ENCODE measurements at regions not wholly inside any gene's neighbourhood (a gene's known extent, or its start where the extent isn't known, plus 50 kb on each side); places are given as distances from the start of the nearest gene placed in this dataset.

DNA sequence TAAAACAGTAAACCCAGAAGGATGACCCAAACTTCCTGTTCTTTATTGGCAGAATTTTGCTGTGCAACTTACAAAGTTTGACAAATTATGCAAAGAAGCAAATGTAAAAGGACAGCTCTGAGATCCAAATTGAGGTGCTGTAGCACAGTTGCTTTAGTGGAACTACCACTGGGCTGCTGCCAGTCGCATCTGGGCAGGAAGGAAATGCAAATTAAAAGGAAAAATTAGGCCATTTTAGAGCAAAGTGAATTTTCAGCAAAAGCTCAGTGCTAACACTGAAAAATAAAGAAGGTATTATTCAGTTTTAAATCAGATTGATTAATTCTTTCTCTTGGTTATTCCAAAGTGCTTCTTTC lies 104.5 kb downstream of the ZMAT3 start:
- no peak for DNase-seq (ENCODE audit: insufficient read length, low spot score, missing footprints)
- peaks cover 11% of the 10 kb centered on the region for H3K4me1 ChIP-seq (ENCODE audit: insufficient read depth, low read length)
- no peaks in the 10 kb centered on the region for H3K36me3 ChIP-seq (ENCODE audit: insufficient read depth, low read length)
- TF ChIP-seq, protein P1, sequence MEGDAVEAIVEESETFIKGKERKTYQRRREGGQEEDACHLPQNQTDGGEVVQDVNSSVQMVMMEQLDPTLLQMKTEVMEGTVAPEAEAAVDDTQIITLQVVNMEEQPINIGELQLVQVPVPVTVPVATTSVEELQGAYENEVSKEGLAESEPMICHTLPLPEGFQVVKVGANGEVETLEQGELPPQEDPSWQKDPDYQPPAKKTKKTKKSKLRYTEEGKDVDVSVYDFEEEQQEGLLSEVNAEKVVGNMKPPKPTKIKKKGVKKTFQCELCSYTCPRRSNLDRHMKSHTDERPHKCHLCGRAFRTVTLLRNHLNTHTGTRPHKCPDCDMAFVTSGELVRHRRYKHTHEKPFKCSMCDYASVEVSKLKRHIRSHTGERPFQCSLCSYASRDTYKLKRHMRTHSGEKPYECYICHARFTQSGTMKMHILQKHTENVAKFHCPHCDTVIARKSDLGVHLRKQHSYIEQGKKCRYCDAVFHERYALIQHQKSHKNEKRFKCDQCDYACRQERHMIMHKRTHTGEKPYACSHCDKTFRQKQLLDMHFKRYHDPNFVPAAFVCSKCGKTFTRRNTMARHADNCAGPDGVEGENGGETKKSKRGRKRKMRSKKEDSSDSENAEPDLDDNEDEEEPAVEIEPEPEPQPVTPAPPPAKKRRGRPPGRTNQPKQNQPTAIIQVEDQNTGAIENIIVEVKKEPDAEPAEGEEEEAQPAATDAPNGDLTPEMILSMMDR (IDR thresholded peaks at IDR 0.05; ENCODE audit: extremely low read depth, low read depth, low read length), result no peak
- peak overlapping the region; percentile 26 for H2AFZ ChIP-seq (ENCODE audit: low read length)
- H4K20me1 ChIP-seq (ENCODE audit: insufficient read depth, low read length), result no peaks in the 10 kb centered on the region
- no peak overlapping the region for H3K27ac ChIP-seq (ENCODE audit: low read depth, low read length)
- H3K9me3 ChIP-seq (ENCODE audit: low read depth, low read length), result no peaks in the 10 kb centered on the region
- H3K4me3 ChIP-seq (ENCODE audit: insufficient read depth, low read length), result peak overlapping the region; percentile 51
- H3K4me2 ChIP-seq (ENCODE audit: insufficient read depth, low read length), result peak overlapping the region; percentile 78
- no peaks in the 10 kb centered on the region for H3K27me3 ChIP-seq (ENCODE audit: insufficient read depth, low read length)
- H3K79me2 ChIP-seq (ENCODE audit: insufficient read depth, low read length), result no peaks in the 10 kb centered on the region

DNA sequence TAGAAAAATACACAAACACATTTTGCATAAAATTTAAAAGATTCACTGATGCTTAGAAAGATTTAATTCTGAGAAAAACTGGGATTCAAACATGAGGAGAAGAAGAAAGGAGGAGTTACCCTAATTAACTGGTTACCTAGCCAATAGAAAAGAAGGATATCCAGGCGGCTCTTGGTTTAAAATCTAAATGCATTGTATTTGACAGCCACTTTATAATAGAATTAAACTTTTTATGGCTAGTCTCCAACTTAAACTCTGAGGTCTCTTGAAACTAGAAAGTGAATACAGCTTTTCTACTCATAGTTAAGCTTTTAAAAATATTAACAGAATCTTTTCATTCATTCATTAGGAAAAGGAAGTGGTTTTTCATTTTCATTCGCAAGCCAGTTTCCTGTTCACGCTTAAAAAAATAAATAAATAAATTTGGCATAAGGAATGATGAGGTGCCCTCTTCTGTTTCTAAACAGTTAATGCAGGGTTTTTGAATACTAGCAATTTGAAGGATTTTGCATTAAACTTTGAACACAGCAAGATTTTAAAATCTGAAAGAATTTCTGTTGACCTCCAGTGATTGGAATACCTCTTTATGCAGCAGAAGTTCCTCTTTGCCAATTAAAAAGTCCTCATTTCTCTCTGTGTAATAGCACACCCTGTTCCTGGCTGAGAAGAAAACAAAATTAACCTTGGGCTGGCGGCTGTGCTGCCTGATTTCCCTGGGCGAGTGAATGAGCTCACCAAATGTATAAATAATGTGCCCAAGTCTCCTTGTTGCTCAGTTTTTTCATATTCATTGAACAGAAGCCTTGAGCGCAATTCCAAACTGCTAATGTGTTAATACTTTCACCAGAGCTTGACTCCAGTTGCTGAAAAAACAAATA lies 105.1 kb downstream of the ZMAT3 start:
- no peaks in the 10 kb centered on the region for H3K79me2 ChIP-seq (ENCODE audit: insufficient read depth, low read length)
- H3K27me3 ChIP-seq (ENCODE audit: insufficient read depth, low read length), result no peaks in the 10 kb centered on the region
- TF ChIP-seq, protein P1 (IDR thresholded peaks at IDR 0.05; ENCODE audit: extremely low read depth, low read depth, low read length), result peak; percentile 67
- no peak overlapping the region for H3K27ac ChIP-seq (ENCODE audit: low read depth, low read length)
- peak overlapping the region; percentile 78 for H3K4me2 ChIP-seq (ENCODE audit: insufficient read depth, low read length)
- H3K4me3 ChIP-seq (ENCODE audit: insufficient read depth, low read length), result peak overlapping the region; percentile 51
- peak overlapping the region; percentile 26 for H2AFZ ChIP-seq (ENCODE audit: low read length)
- DNase-seq (ENCODE audit: insufficient read length, low spot score, missing footprints), result no peak
- no peaks in the 10 kb centered on the region for H4K20me1 ChIP-seq (ENCODE audit: insufficient read depth, low read length)
- peaks cover 11% of the 10 kb centered on the region for H3K4me1 ChIP-seq (ENCODE audit: insufficient read depth, low read length)
- H3K36me3 ChIP-seq (ENCODE audit: insufficient read depth, low read length), result no peaks in the 10 kb centered on the region
- no peaks in the 10 kb centered on the region for H3K9me3 ChIP-seq (ENCODE audit: low read depth, low read length)

DNA sequence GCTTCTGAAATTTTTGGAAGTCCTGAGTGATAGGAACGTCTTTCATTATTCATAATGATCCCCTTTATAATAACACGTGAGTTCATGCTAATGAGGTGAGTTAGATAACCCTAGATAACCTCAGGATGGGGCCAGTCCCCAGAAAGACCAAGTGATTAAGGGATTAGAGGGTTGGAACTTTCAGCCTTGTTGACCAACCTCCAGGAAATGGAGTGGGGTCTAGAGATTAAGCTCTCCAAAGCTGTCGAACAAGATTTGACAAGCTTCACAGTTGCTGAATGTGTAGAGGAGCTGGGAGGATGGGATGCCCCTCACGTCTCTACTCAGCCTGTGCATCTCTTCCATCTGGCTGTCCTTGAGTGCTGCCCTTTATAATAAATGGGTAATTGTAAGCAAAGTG lies 107.1 kb downstream of the ZMAT3 start:
- TF ChIP-seq, protein P1 (IDR thresholded peaks at IDR 0.05; ENCODE audit: extremely low read depth, low read depth, low read length), result no peak
- no peak overlapping the region for H3K27ac ChIP-seq (ENCODE audit: low read depth, low read length)

DNA sequence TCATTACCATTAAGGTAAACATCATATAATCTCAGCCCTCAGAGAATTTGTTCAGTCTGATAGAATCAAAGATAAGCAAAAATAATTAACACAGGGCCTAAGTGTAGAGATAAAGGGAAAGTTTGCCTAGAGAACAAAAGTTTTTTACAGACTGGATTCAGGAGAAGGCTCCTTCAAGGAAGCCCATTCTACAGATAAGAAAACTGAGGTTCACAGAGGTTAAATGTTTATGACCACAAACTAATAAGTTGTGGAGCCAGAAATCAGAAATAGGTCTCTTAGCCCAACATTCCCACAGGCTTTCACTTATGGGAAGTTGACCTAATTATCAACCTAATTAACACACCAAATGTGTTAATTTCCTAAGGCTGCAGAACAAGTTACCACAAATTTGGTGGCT lies 110.7 kb downstream of the ZMAT3 start:
- H3K36me3 ChIP-seq (ENCODE audit: insufficient read depth, low read length), result no peaks in the 10 kb centered on the region
- no peaks in the 10 kb centered on the region for H3K4me1 ChIP-seq (ENCODE audit: insufficient read depth, low read length)
- H3K9me3 ChIP-seq (ENCODE audit: low read depth, low read length), result no peaks in the 10 kb centered on the region
- no peak overlapping the region for H3K4me2 ChIP-seq (ENCODE audit: insufficient read depth, low read length)
- no peaks in the 10 kb centered on the region for H3K27me3 ChIP-seq (ENCODE audit: insufficient read depth, low read length)
- H3K4me3 ChIP-seq (ENCODE audit: insufficient read depth, low read length), result no peak overlapping the region
- TF ChIP-seq, protein P1 (IDR thresholded peaks at IDR 0.05; ENCODE audit: extremely low read depth, low read depth, low read length), result no peak
- no peaks in the 10 kb centered on the region for H3K79me2 ChIP-seq (ENCODE audit: insufficient read depth, low read length)
- no peaks in the 10 kb centered on the region for H4K20me1 ChIP-seq (ENCODE audit: insufficient read depth, low read length)
- H3K27ac ChIP-seq (ENCODE audit: low read depth, low read length), result no peak overlapping the region
- H2AFZ ChIP-seq (ENCODE audit: low read length), result no peak overlapping the region
- no peak for DNase-seq (ENCODE audit: insufficient read length, low spot score, missing footprints)

More for the DNA sequence above, 107.1 kb downstream of the ZMAT3 start:
- Histone ChIP-seq H3K4me2 (ENCODE audit: insufficient read depth, low read length) (no peak overlapping the region), H3K4me3 (ENCODE audit: insufficient read depth, low read length) (no peak overlapping the region), H3K79me2 (ENCODE audit: insufficient read depth, low read length) (no peaks in the 10 kb centered on the region), H3K4me1 (ENCODE audit: insufficient read depth, low read length) (peaks cover 11% of the 10 kb centered on the region), H3K27me3 (ENCODE audit: insufficient read depth, low read length) (no peaks in the 10 kb centered on the region), H3K36me3 (ENCODE audit: insufficient read depth, low read length) (no peaks in the 10 kb centered on the region), H4K20me1 (ENCODE audit: insufficient read depth, low read length) (no peaks in the 10 kb centered on the region), H2AFZ (ENCODE audit: low read length) (no peak overlapping the region), H3K9me3 (ENCODE audit: low read depth, low read length) (no peaks in the 10 kb centered on the region)
- no peak for DNase-seq (ENCODE audit: insufficient read length, low spot score, missing footprints)
